ENCODE measurements at regions not wholly inside any gene's neighbourhood (a gene's known extent, or its start where the extent isn't known, plus 50 kb on each side); places are given as distances from the start of the nearest gene placed in this dataset.
"Not testable (repeated sequence)": the region's sequence is repeated elsewhere in the genome, so short reads cannot be mapped to it uniquely, and the experiment has no call there.

GRCh38 chr4:25981749-25982148 lies 67.7 kb downstream of the SMIM20 start:
- DNase-seq (ENCODE audit: low spot score) (no peak), ATAC-seq (no peak)
- intact Hi-C loops (cut with DNase I), result loop anchor here (10.0 kb wide), 1 partner anchor 433 kb away; no protein-coding TSS in a partner anchor

GRCh38 chr4:25982962-25983361 lies 68.9 kb downstream of the SMIM20 start:
- no peak for ATAC-seq
- intact Hi-C loops (cut with DNase I), result loop anchor here (10.0 kb wide), 1 partner anchor 432 kb away; no protein-coding TSS in a partner anchor
- DNase-seq (ENCODE audit: low spot score), result no peak

GRCh38 chr4:25984266-25984665 lies 70.2 kb downstream of the SMIM20 start:
- ATAC-seq (no peak), DNase-seq (ENCODE audit: low spot score) (no peak)
- intact Hi-C loops (cut with DNase I), result loop anchor here (10.0 kb wide), 1 partner anchor 431 kb away; no protein-coding TSS in a partner anchor

GRCh38 chr4:25984796-25985195 lies 70.8 kb downstream of the SMIM20 start:
- no peak for DNase-seq (ENCODE audit: low spot score)
- ATAC-seq, result no peak
- intact Hi-C loops (cut with DNase I), result loop anchor here (10.0 kb wide), 1 partner anchor 430 kb away; no protein-coding TSS in a partner anchor

- ATAC-seq (no peak), DNase-seq (ENCODE audit: low spot score) (no peak)
- intact Hi-C loops (cut with DNase I), result loop anchor here (10.0 kb wide), 1 partner anchor 428 kb away; no protein-coding TSS in a partner anchor
Measured at GRCh38 chr4:25986807-25987206, 72.8 kb downstream of the SMIM20 start.

- ATAC-seq (no peak), DNase-seq (ENCODE audit: low spot score) (no peak)
- intact Hi-C loops (cut with DNase I), result no loop called here
Measured at GRCh38 chr4:25991340-25991739, 77.3 kb downstream of the SMIM20 start.

GRCh38 chr4:25993395-25994185 lies 79.6 kb downstream of the SMIM20 start:
- ATAC-seq (peak; percentile 70), DNase-seq (ENCODE audit: low spot score) (no peak)
- intact Hi-C loops (cut with DNase I), result no loop called here

GRCh38 chr4:25994577-25994976 lies 80.6 kb downstream of the SMIM20 start:
- ATAC-seq; intact Hi-C loops (cut with DNase I); DNase-seq (ENCODE audit: low spot score): not testable (repeated sequence)

GRCh38 chr4:26000274-26000950 lies 86.4 kb downstream of the SMIM20 start:
- intact Hi-C loops (cut with DNase I), result no loop called here
- DNase-seq (ENCODE audit: low spot score), result no peak
- ATAC-seq, result peak; percentile 80

- intact Hi-C loops (cut with DNase I), result no loop called here
- no peak for ATAC-seq
- DNase-seq (ENCODE audit: low spot score), result no peak
Measured at GRCh38 chr4:26001413-26001812, 87.4 kb downstream of the SMIM20 start.

- ATAC-seq, result no peak
- intact Hi-C loops (cut with DNase I), result no loop called here
- DNase-seq (ENCODE audit: low spot score), result no peak
Measured at GRCh38 chr4:26001816-26002215, 87.8 kb downstream of the SMIM20 start.

GRCh38 chr4:26003056-26003455 lies 89.0 kb downstream of the SMIM20 start:
- intact Hi-C loops (cut with DNase I), result no loop called here
- DNase-seq (ENCODE audit: low spot score) (no peak), ATAC-seq (no peak)

- ATAC-seq, result no peak
- intact Hi-C loops (cut with DNase I), result no loop called here
- no peak for DNase-seq (ENCODE audit: low spot score)
Measured at GRCh38 chr4:26004290-26004689, 90.3 kb downstream of the SMIM20 start.

GRCh38 chr4:26005764-26006163 lies 91.7 kb downstream of the SMIM20 start:
- no peak for ATAC-seq
- DNase-seq (ENCODE audit: low spot score), result no peak
- intact Hi-C loops (cut with DNase I), result no loop called here

- DNase-seq (ENCODE audit: low spot score) (no peak), ATAC-seq (no peak)
- intact Hi-C loops (cut with DNase I), result no loop called here
Measured at GRCh38 chr4:26008737-26009136, 94.7 kb downstream of the SMIM20 start.

- ATAC-seq (no peak), DNase-seq (ENCODE audit: low spot score) (no peak)
- intact Hi-C loops (cut with DNase I), result no loop called here
Measured at GRCh38 chr4:26009502-26009901, 95.5 kb downstream of the SMIM20 start.

- ATAC-seq (no peak), DNase-seq (ENCODE audit: low spot score) (no peak)
- intact Hi-C loops (cut with DNase I), result loop anchor here (10.0 kb wide), 1 partner anchor 486 kb away; no protein-coding TSS in a partner anchor
Measured at GRCh38 chr4:26010304-26010703, 96.3 kb downstream of the SMIM20 start.

- DNase-seq (ENCODE audit: low spot score) (no peak), ATAC-seq (no peak)
- intact Hi-C loops (cut with DNase I), result loop anchor here (10.0 kb wide), 1 partner anchor 489 kb away; no protein-coding TSS in a partner anchor
Measured at GRCh38 chr4:26013629-26014028, 99.6 kb downstream of the SMIM20 start.

- peak; percentile 70 for DNase-seq (ENCODE audit: low spot score)
- peak; percentile 89 for ATAC-seq
- intact Hi-C loops (cut with DNase I), result loop anchor here (10.0 kb wide), 1 partner anchor 490 kb away; no protein-coding TSS in a partner anchor
Measured at GRCh38 chr4:26015133-26015651, 101.2 kb downstream of the SMIM20 start.

GRCh38 chr4:26015906-26016305 lies 101.9 kb downstream of the SMIM20 start:
- intact Hi-C loops (cut with DNase I), result loop anchor here (10.0 kb wide), 1 partner anchor 491 kb away; no protein-coding TSS in a partner anchor
- ATAC-seq, result no peak
- no peak for DNase-seq (ENCODE audit: low spot score)
